ENCODE measurements at regions not wholly inside any gene's neighbourhood (a gene's known extent, or its start where the extent isn't known, plus 50 kb on each side); places are given as distances from the start of the nearest gene placed in this dataset.

DNA sequence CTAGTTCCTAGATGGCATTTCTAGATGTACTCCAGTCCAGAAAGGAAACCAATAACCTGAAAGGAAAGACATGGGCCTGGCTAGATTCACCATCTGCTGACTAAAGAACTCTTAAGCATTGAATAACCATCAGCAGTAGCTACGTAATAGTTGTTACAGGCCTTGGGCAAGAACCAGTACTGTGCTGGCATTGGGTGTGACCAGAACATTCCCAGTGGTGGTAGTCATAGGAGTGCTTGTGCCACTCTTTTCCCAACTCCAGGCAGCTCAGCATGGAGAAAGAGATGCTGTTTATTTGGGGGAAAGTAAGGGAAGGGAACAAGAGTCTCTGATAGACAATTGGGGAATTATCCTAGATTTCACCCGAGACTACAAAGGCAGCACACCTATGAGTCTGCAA is 333.3 kb downstream of the SLC16A7 start:
- TF ChIP-seq CTCF (conservative IDR thresholded peaks at IDR 0.05; ENCODE audit: low read length) (no peak), EZH2phosphoT487 (IDR thresholded peaks at IDR 0.05; ENCODE audit: borderline replicate concordance, low read depth, low read length) (no peak)

All from OCI-LY7 (cell line).